ENCODE measurements at regions not wholly inside any gene's neighbourhood (a gene's known extent, or its start where the extent isn't known, plus 50 kb on each side); places are given as distances from the start of the nearest gene placed in this dataset.

DNA sequence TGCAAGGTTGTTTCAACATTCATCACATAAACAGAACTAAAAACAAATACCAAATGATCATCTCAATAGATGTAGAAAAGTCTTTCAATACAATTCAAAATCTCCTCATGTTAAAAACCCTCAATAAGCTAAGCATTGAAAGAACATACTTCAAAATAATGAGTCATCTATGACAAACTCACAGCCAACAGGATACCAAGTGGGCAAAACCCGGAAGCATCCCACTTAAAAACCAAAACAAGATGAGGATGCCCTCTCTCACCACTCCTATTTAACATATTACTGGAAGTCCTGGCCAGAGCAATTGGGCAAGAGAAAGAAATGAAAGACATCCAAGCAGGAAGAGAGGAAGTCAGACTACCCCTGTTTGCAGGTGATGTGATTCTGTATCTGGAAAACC, 992.2 kb upstream of the PIK3C3 start:
- 55% methylated on average over 1 of the region's 1 CpG for WGBS (ENCODE audit: insufficient coverage, low coverage, low lambda C conversion rate, missing lambda C conversion rate)
- H3K27ac ChIP-seq, result no peak overlapping the region
- H3K9me3 ChIP-seq, result no peaks in the 10 kb centered on the region
- DNase-seq, result no peak
- H3K36me3 ChIP-seq, result no peaks in the 10 kb centered on the region
- H3K4me3 ChIP-seq, result no peak overlapping the region
- intact Hi-C loops (cut with DNase I), result no loop called here
- ATAC-seq, result no peak
- H3K27me3 ChIP-seq, result no peaks in the 10 kb centered on the region
- TF ChIP-seq, protein P1, sequence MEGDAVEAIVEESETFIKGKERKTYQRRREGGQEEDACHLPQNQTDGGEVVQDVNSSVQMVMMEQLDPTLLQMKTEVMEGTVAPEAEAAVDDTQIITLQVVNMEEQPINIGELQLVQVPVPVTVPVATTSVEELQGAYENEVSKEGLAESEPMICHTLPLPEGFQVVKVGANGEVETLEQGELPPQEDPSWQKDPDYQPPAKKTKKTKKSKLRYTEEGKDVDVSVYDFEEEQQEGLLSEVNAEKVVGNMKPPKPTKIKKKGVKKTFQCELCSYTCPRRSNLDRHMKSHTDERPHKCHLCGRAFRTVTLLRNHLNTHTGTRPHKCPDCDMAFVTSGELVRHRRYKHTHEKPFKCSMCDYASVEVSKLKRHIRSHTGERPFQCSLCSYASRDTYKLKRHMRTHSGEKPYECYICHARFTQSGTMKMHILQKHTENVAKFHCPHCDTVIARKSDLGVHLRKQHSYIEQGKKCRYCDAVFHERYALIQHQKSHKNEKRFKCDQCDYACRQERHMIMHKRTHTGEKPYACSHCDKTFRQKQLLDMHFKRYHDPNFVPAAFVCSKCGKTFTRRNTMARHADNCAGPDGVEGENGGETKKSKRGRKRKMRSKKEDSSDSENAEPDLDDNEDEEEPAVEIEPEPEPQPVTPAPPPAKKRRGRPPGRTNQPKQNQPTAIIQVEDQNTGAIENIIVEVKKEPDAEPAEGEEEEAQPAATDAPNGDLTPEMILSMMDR (IDR thresholded peaks at IDR 0.05), result no peak
- no peak for TF ChIP-seq POLR2A (IDR thresholded peaks at IDR 0.05)
- no peaks in the 10 kb centered on the region for H3K4me1 ChIP-seq

DNA sequence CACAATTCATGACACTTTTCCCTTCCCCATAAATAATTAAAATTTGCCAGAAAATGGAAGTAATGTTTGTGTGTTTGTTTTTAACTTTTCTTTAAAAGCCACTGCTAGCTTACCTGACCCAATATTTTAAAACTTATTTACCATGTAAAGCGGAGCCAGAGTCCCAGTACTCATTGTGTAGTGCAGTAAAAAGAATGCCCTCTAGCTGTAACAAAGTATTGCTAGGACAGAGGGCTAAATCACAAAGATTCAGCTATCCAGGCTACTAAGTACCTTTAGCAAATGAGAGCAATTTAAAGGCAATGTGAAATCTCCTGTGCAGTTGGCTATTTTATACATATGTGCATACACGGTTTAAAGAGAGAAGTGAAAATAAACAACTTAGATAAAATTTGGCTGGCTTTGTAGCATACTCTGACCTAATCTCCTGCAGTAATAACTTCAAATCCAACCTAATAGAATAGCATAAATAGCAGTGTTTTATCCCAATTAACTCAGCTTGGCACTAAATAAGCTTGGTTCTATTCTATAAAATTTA, 997.4 kb upstream of the PIK3C3 start:
- ATAC-seq, result peak in 2 of 4 donors; percentile 40 to 44
- no peaks in the 10 kb centered on the region for H3K4me1 ChIP-seq
- no peaks in the 10 kb centered on the region for H3K27me3 ChIP-seq
- WGBS (ENCODE audit: insufficient coverage, low coverage, low lambda C conversion rate, missing lambda C conversion rate), result 47% methylated on average over 2 of the region's 2 CpGs
- intact Hi-C loops (cut with DNase I), result no loop called here
- no peak overlapping the region for H3K4me3 ChIP-seq
- H3K36me3 ChIP-seq, result no peaks in the 10 kb centered on the region
- DNase-seq, result no peak
- H3K9me3 ChIP-seq, result no peaks in the 10 kb centered on the region
- no peak for TF ChIP-seq POLR2A (IDR thresholded peaks at IDR 0.05)
- TF ChIP-seq, protein P1 (IDR thresholded peaks at IDR 0.05), result peak in 1 of 4 donors; percentile 8
- H3K27ac ChIP-seq, result no peak overlapping the region

DNA sequence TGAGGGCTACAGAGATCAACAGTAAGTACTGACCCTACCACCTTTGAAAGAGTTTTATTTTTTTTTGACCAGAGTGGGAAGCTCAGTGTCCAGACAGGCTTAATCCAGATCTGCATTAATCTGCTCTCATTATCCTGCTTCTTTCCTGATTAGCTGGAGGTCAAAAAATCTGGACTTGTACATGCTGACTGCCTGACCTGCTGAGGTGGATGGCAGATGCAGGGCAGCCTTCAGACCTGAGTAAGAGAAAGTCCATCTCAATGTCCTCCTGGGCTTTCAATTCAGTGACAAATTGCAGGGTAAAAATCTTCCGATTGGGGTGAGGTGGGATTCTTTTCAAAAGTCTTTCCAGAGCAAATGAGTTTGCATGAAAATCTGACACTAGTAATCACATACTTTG, 998.8 kb upstream of the PIK3C3 start:
- DNase-seq, result no peak

DNA sequence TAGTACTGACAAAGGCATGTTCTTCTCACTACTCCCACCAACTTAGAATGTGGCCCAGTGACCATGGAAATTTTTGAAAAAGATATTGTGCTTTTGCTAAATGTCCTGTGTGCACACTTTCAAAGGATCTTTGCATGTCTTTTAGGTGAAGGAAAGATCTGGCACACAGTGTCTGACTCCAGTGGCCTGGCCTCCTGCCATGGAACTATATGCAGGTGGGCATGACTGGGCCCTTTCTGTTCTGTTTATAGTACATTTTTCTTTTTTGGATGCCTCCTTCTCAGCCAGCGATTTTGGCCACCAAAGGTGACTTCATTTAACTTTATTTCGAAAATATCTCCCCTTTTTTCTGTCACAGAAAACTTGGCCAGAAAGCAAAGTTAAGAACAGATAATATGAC, 999.7 kb upstream of the PIK3C3 start:
- no peak for DNase-seq
- intact Hi-C loops (cut with DNase I), result no loop called here
- H3K4me3 ChIP-seq, result no peak overlapping the region
- no peak for TF ChIP-seq POLR2A (IDR thresholded peaks at IDR 0.05)
- TF ChIP-seq, protein P1 (IDR thresholded peaks at IDR 0.05), result no peak
- 35% methylated on average over 2 of the region's 2 CpGs for WGBS (ENCODE audit: insufficient coverage, low coverage, low lambda C conversion rate, missing lambda C conversion rate)
- no peak for ATAC-seq
- no peaks in the 10 kb centered on the region for H3K27me3 ChIP-seq
- no peaks in the 10 kb centered on the region for H3K9me3 ChIP-seq
- no peaks in the 10 kb centered on the region for H3K4me1 ChIP-seq
- no peak overlapping the region for H3K27ac ChIP-seq
- H3K36me3 ChIP-seq, result no peaks in the 10 kb centered on the region

More for the DNA sequence above, 998.8 kb upstream of the PIK3C3 start:
- ATAC-seq, result peak in 2 of 4 donors; percentile 49 to 54
- no peaks in the 10 kb centered on the region for H3K36me3 ChIP-seq
- H3K9me3 ChIP-seq, result no peaks in the 10 kb centered on the region
- H3K4me1 ChIP-seq, result no peaks in the 10 kb centered on the region
- WGBS (ENCODE audit: insufficient coverage, low coverage, low lambda C conversion rate, missing lambda C conversion rate), result 63% methylated on average over 1 of the region's 1 CpG
- no peak for TF ChIP-seq POLR2A (IDR thresholded peaks at IDR 0.05)
- TF ChIP-seq, protein P1 (IDR thresholded peaks at IDR 0.05), result no peak
- no peak overlapping the region for H3K27ac ChIP-seq
- intact Hi-C loops (cut with DNase I), result no loop called here
- no peaks in the 10 kb centered on the region for H3K27me3 ChIP-seq
- no peak overlapping the region for H3K4me3 ChIP-seq
